Upper lobe of left lung (tissue), 4 donors: ENCODE measurements at regions not wholly inside any gene's neighbourhood (a gene's known extent, or its start where the extent isn't known, plus 50 kb on each side); places are given as distances from the start of the nearest gene placed in this dataset.

ENCODE experiments used
- POLR2AphosphoS5 ChIP-seq, 2 donors: sonication (generic); formaldehyde crosslinking; IDR thresholded peaks; one replicate each; pipeline ENCODE4 v1.5.1; 2017; ENCODE audit warnings: antibody characterized with exemption in 2 of 2
- TF ChIP-seq, protein P1 (sequence below), 6 experiments: fragments of 450-650 bp in 4 of 6; fragments of 200-600 bp in 2 of 6; sonication (generic) in 2 of 6; IDR thresholded peaks; one replicate each; pipeline ENCODE4 v1.5.1; 2016 to 2019; ENCODE audit warnings: antibody characterized with exemption in 6 of 6

DNA sequence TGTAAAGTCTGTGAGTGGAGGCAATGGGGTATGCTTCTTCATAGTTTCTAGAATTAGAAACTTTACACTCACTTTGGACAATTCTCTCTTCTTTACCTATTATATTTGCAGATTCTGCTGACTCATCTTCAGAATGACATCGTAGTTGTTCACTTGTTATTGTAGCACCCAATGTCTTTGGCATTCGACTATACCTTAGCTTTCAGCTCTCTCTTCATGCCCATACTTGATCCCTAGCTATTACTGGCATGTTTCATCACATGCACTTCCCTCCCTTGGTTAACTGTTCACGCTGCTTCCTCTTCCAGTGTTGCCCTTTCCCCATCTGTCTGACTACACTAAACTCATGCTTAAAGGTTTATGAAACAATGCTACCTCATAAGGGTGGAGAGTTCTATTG is 298.1 kb upstream of the TCF21 start:
- TF ChIP-seq, protein P1, sequence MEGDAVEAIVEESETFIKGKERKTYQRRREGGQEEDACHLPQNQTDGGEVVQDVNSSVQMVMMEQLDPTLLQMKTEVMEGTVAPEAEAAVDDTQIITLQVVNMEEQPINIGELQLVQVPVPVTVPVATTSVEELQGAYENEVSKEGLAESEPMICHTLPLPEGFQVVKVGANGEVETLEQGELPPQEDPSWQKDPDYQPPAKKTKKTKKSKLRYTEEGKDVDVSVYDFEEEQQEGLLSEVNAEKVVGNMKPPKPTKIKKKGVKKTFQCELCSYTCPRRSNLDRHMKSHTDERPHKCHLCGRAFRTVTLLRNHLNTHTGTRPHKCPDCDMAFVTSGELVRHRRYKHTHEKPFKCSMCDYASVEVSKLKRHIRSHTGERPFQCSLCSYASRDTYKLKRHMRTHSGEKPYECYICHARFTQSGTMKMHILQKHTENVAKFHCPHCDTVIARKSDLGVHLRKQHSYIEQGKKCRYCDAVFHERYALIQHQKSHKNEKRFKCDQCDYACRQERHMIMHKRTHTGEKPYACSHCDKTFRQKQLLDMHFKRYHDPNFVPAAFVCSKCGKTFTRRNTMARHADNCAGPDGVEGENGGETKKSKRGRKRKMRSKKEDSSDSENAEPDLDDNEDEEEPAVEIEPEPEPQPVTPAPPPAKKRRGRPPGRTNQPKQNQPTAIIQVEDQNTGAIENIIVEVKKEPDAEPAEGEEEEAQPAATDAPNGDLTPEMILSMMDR (IDR thresholded peaks at IDR 0.05) = no peak
- TF ChIP-seq POLR2AphosphoS5 (IDR thresholded peaks at IDR 0.05) = no peak
